SK-N-SH treated with all-trans-retinoic acid at 6 μM for 48 hours (cell line): ENCODE measurements at regions not wholly inside any gene's neighbourhood (a gene's known extent, or its start where the extent isn't known, plus 50 kb on each side); places are given as distances from the start of the nearest gene placed in this dataset.

ENCODE experiments used
- ATAC-seq: fragments of 200-7000 bp; cut with Tn5 transposase; 3 replicates; pipeline ENCODE4 v1.9.1; 2020; ENCODE audit warnings: mild to moderate bottlenecking, moderate library complexity
- ARNTL ChIP-seq: fragments of 450-650 bp; formaldehyde crosslinking; IDR thresholded peaks from 2 replicates; pipeline ENCODE4 v1.5.0; 2020; ENCODE audit warnings: low read depth, mild to moderate bottlenecking, moderate library complexity, borderline replicate concordance
- BACH2 ChIP-seq: fragments of 250-450 bp; sonication (Bioruptor Pico); IDR thresholded peaks from 2 replicates; pipeline ENCODE4 v1.9.0; 2021; ENCODE audit warnings: mild to moderate bottlenecking, borderline replicate concordance
- CSDC2 ChIP-seq: fragments of 250-450 bp; sonication (Bioruptor Pico); IDR thresholded peaks from 2 replicates; pipeline ENCODE4 v1.5.0; 2020; ENCODE audit warnings: mild to moderate bottlenecking, moderate library complexity
- CSRNP3 ChIP-seq: fragments of 250-450 bp; sonication (Bioruptor Pico); IDR thresholded peaks from 2 replicates; pipeline ENCODE4 v1.5.1; 2021; ENCODE audit warnings: mild to moderate bottlenecking, moderate library complexity
- ESRRG ChIP-seq: fragments of 250-450 bp; sonication (Bioruptor Pico); IDR thresholded peaks from 2 replicates; pipeline ENCODE4 v1.6.1; 2021; ENCODE audit warnings: mild to moderate bottlenecking
- GLIS3 ChIP-seq: fragments of 250-450 bp; sonication (Bioruptor Pico); IDR thresholded peaks from 2 replicates; pipeline ENCODE4 v1.5.0; 2020; ENCODE audit warnings: mild to moderate bottlenecking, moderate library complexity
- ISL1 ChIP-seq: fragments of 250-450 bp; sonication (Bioruptor Pico); IDR thresholded peaks from 2 replicates; pipeline ENCODE4 v2.1.2; 2022; ENCODE audit warnings: mild to moderate bottlenecking, moderate library complexity
- OSR1 ChIP-seq: fragments of 250-450 bp; sonication (Bioruptor Pico); IDR thresholded peaks from 2 replicates; pipeline ENCODE4 v1.8.0; 2022; ENCODE audit warnings: moderate library complexity, mild to moderate bottlenecking, inconsistent platforms
- PATZ1 ChIP-seq: fragments of 250-450 bp; sonication (Bioruptor Pico); IDR thresholded peaks from 2 replicates; pipeline ENCODE4 v1.8.0; 2020; ENCODE audit warnings: mild to moderate bottlenecking, moderate library complexity, borderline replicate concordance
- POU6F1 ChIP-seq: fragments of 250-450 bp; sonication (Bioruptor Pico); IDR thresholded peaks from 2 replicates; pipeline ENCODE4 v1.8.0; 2021; ENCODE audit warnings: low read depth, mild to moderate bottlenecking, moderate library complexity, borderline replicate concordance
- PPARA ChIP-seq: fragments of 250-450 bp; sonication (Bioruptor Pico); IDR thresholded peaks from 2 replicates; pipeline ENCODE4 v1.5.0; 2020; ENCODE audit warnings: mild to moderate bottlenecking, borderline replicate concordance
- RARB ChIP-seq: fragments of 250-450 bp; sonication (Bioruptor Pico); IDR thresholded peaks from 2 replicates; pipeline ENCODE4 v1.8.0; 2021; ENCODE audit warnings: mild to moderate bottlenecking, moderate library complexity
- SNAI2 ChIP-seq: fragments of 250-450 bp; sonication (Bioruptor Pico); IDR thresholded peaks from 2 replicates; pipeline ENCODE4 v1.5.0; 2020; ENCODE audit warnings: mild to moderate bottlenecking, moderate library complexity
- TCF4 ChIP-seq: fragments of 250-450 bp; sonication (Bioruptor Pico); IDR thresholded peaks from 2 replicates; pipeline ENCODE4 v1.8.0; 2021; ENCODE audit warnings: mild to moderate bottlenecking, moderate library complexity, borderline replicate concordance
- TOX ChIP-seq: fragments of 250-450 bp; sonication (Bioruptor Pico); IDR thresholded peaks from 2 replicates; pipeline ENCODE4 v1.8.0; 2021; ENCODE audit warnings: mild to moderate bottlenecking, moderate library complexity, borderline replicate concordance
- ZC3H10 ChIP-seq: fragments of 250-450 bp; sonication (Bioruptor Pico); IDR thresholded peaks from 2 replicates; pipeline ENCODE4 v1.5.1; 2021; ENCODE audit warnings: mild to moderate bottlenecking, moderate library complexity
- ZFP3 ChIP-seq: fragments of 250-450 bp; sonication (Bioruptor Pico); IDR thresholded peaks from 2 replicates; pipeline ENCODE4 v1.5.0; 2020; ENCODE audit warnings: mild to moderate bottlenecking, moderate library complexity
- ZFP30 ChIP-seq: fragments of 450-650 bp; formaldehyde crosslinking; IDR thresholded peaks from 2 replicates; pipeline ENCODE4 v1.5.0; 2022; ENCODE audit warnings: mild to moderate bottlenecking, moderate library complexity
- ZNF565 ChIP-seq: fragments of 450-650 bp; formaldehyde crosslinking; conservative IDR thresholded peaks from 2 replicates; pipeline ENCODE4 v1.5.0; 2020; ENCODE audit warnings: low read depth, mild to moderate bottlenecking, moderate library complexity
- ZNF70 ChIP-seq: fragments of 450-650 bp; formaldehyde crosslinking; IDR thresholded peaks from 2 replicates; pipeline ENCODE4 v1.5.0; 2020; ENCODE audit warnings: mild to moderate bottlenecking, moderate library complexity
- ZNF8 ChIP-seq: fragments of 450-650 bp; formaldehyde crosslinking; IDR thresholded peaks from 2 replicates; pipeline ENCODE4 v1.5.0; 2020; ENCODE audit warnings: mild to moderate bottlenecking, moderate library complexity
- TF ChIP-seq, protein P1 (sequence below): fragments of 250-450 bp; sonication (Bioruptor Pico); IDR thresholded peaks from 2 replicates; pipeline ENCODE4 v1.5.0; 2020; ENCODE audit warnings: mild to moderate bottlenecking, moderate library complexity

- no peak for ATAC-seq
- TF ChIP-seq TOX (CRISPR knock-in tag): no peak
- no peak for TF ChIP-seq RARB (CRISPR knock-in tag)
These were observed 334.8 kb downstream of the KIF2B start for GRCh38 chr17:54157542-54157941.

- TF ChIP-seq GLIS3: no peak
- TF ChIP-seq CSDC2 (CRISPR knock-in tag): no peak
These were observed 349.6 kb downstream of the KIF2B start for GRCh38 chr17:54172096-54172984.

GRCh38 chr17:54172985-54173316, 350.2 kb downstream of the KIF2B start:
- TF ChIP-seq ISL1 (CRISPR knock-in tag) (no peak), CSRNP3 (CRISPR knock-in tag) (no peak), RARB (CRISPR knock-in tag) (no peak), ESRRG (no peak), ZFP30 (CRISPR knock-in tag) (no peak), POU6F1 (no peak), PATZ1 (CRISPR knock-in tag) (no peak), PPARA (no peak), TCF4 (no peak), ZNF8 (CRISPR knock-in tag) (no peak), GLIS3 (no peak), ZNF565 (CRISPR knock-in tag) (no peak), SNAI2 (no peak), ZC3H10 (CRISPR knock-in tag) (no peak), ARNTL (CRISPR knock-in tag) (no peak), ZNF70 (CRISPR knock-in tag) (no peak), TOX (CRISPR knock-in tag) (no peak), BACH2 (CRISPR knock-in tag) (no peak), ZFP3 (CRISPR knock-in tag) (no peak)
- TF ChIP-seq, protein P1, sequence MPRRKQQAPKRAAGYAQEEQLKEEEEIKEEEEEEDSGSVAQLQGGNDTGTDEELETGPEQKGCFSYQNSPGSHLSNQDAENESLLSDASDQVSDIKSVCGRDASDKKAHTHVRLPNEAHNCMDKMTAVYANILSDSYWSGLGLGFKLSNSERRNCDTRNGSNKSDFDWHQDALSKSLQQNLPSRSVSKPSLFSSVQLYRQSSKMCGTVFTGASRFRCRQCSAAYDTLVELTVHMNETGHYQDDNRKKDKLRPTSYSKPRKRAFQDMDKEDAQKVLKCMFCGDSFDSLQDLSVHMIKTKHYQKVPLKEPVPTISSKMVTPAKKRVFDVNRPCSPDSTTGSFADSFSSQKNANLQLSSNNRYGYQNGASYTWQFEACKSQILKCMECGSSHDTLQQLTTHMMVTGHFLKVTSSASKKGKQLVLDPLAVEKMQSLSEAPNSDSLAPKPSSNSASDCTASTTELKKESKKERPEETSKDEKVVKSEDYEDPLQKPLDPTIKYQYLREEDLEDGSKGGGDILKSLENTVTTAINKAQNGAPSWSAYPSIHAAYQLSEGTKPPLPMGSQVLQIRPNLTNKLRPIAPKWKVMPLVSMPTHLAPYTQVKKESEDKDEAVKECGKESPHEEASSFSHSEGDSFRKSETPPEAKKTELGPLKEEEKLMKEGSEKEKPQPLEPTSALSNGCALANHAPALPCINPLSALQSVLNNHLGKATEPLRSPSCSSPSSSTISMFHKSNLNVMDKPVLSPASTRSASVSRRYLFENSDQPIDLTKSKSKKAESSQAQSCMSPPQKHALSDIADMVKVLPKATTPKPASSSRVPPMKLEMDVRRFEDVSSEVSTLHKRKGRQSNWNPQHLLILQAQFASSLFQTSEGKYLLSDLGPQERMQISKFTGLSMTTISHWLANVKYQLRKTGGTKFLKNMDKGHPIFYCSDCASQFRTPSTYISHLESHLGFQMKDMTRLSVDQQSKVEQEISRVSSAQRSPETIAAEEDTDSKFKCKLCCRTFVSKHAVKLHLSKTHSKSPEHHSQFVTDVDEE: no peak
- ATAC-seq: no peak

More at GRCh38 chr17:54172096-54172984, 349.6 kb downstream of the KIF2B start:
- ATAC-seq: no peak

- no peak for ATAC-seq
- TF ChIP-seq OSR1 (CRISPR knock-in tag) (no peak), PATZ1 (CRISPR knock-in tag) (no peak), SNAI2 (no peak), ESRRG (no peak), ISL1 (CRISPR knock-in tag) (no peak), CSRNP3 (CRISPR knock-in tag) (no peak), PPARA (no peak), TCF4 (no peak), ZC3H10 (CRISPR knock-in tag) (no peak), RARB (CRISPR knock-in tag) (no peak), ZNF70 (CRISPR knock-in tag) (no peak), CSDC2 (CRISPR knock-in tag) (no peak), ZFP3 (CRISPR knock-in tag) (no peak), BACH2 (CRISPR knock-in tag) (no peak)
These were observed 355.0 kb downstream of the KIF2B start for GRCh38 chr17:54177606-54178308.
